GM23248 (cell line): ENCODE measurements at regions not wholly inside any gene's neighbourhood (a gene's known extent, or its start where the extent isn't known, plus 50 kb on each side); places are given as distances from the start of the nearest gene placed in this dataset.

Experiments used
- DNase-seq: peaks from one replicate; pipeline ENCODE4 v3.0.0-alpha.2; 2015
- H2AFZ ChIP-seq: fragments of 200-600 bp; sonication (generic); 2 replicates; pipeline ENCODE4 v1.6.1; 2016; ENCODE audit warnings: antibody characterized with exemption
- H3F3A ChIP-seq: fragments of 200-600 bp; sonication (generic); 2 replicates; pipeline ENCODE4 v1.6.1; 2016; ENCODE audit warnings: mild to moderate bottlenecking, antibody characterized with exemption, mixed run types; ENCODE audit not compliant: insufficient read depth
- H3K27ac ChIP-seq: fragments of 200-600 bp; sonication (generic); 2 replicates; pipeline ENCODE4 v1.5.1; 2016; ENCODE audit warnings: mild to moderate bottlenecking
- H3K27me3 ChIP-seq: fragments of 200-600 bp; sonication (generic); replicated peaks from 2 replicates; pipeline ENCODE4 v1.6.1; 2016; ENCODE audit warnings: mild to moderate bottlenecking; ENCODE audit not compliant: insufficient read depth
- H3K36me3 ChIP-seq: fragments of 200-600 bp; sonication (generic); 2 replicates; pipeline ENCODE4 v1.6.1; 2016; ENCODE audit warnings: low read depth, mild to moderate bottlenecking
- H3K4me1 ChIP-seq: fragments of 200-600 bp; sonication (generic); 2 replicates; pipeline ENCODE4 v1.6.1; 2016; ENCODE audit warnings: mild to moderate bottlenecking; ENCODE audit not compliant: insufficient read depth
- H3K4me2 ChIP-seq: fragments of 200-600 bp; sonication (generic); one replicate; pipeline ENCODE4 v1.6.1; 2016; ENCODE audit warnings: mild to moderate bottlenecking; ENCODE audit not compliant: unreplicated experiment
- H3K4me3 ChIP-seq: fragments of 200-600 bp; sonication (generic); 2 replicates; pipeline ENCODE4 v1.5.1; 2016; ENCODE audit warnings: mild to moderate bottlenecking
- H3K79me2 ChIP-seq: fragments of 200-600 bp; sonication (generic); 2 replicates; pipeline ENCODE4 v1.6.1; 2016; ENCODE audit warnings: mild to moderate bottlenecking; ENCODE audit not compliant: insufficient read depth
- H3K9ac ChIP-seq: fragments of 200-600 bp; sonication (generic); 2 replicates; pipeline ENCODE4 v1.6.1; 2016; ENCODE audit warnings: mild to moderate bottlenecking
- H3K9me2 ChIP-seq: fragments of 200-600 bp; sonication (generic); 2 replicates; pipeline ENCODE4 v1.6.1; 2016; ENCODE audit warnings: mixed run types, mild to moderate bottlenecking, moderate library complexity; ENCODE audit not compliant: insufficient read depth
- H3K9me3 ChIP-seq: fragments of 200-600 bp; sonication (generic); one replicate; pipeline ENCODE4 v1.6.1; 2017; ENCODE audit warnings: low read depth
- H4K20me1 ChIP-seq: fragments of 200-600 bp; sonication (generic); 2 replicates; pipeline ENCODE4 v1.6.0; 2016; ENCODE audit not compliant: insufficient read depth
- EZH2 ChIP-seq: fragments of 200-600 bp; sonication (generic); IDR thresholded peaks from 2 replicates; pipeline ENCODE4 v1.6.1; 2018; ENCODE audit warnings: antibody characterized with exemption, mild to moderate bottlenecking; ENCODE audit not compliant: insufficient read depth, poor library complexity, severe bottlenecking
- EZH2phosphoT487 ChIP-seq: fragments of 200-600 bp; sonication (generic); IDR thresholded peaks from 2 replicates; pipeline ENCODE4 v1.6.1; 2018; ENCODE audit warnings: antibody characterized with exemption, moderate library complexity, mild to moderate bottlenecking, low read depth; ENCODE audit not compliant: insufficient read depth
- WGBS, 2 experiments: methylation state at CpG; one replicate each; pipeline ENCODE4 v1.1.6; 2015 to 2017; ENCODE audit warnings: low lambda C conversion rate in 2 of 2, low coverage in 1 of 2; ENCODE audit errors: missing lambda C conversion rate in 2 of 2; 5-methylcytosine and 5-hydroxymethylcytosine counted together
- in situ Hi-C: fragments of 300-500 bp; cut with MboI; formaldehyde crosslinking; loops from 2 replicates; pipeline ENCODE4 v1.15.0; 2020

GRCh38 chr9:103361906-103362305 lies 366.8 kb downstream of the CYLC2 start:
- in situ Hi-C loops, result no loop called here

GRCh38 chr9:103362986-103363385 lies 367.9 kb downstream of the CYLC2 start:
- Histone ChIP-seq H3K9ac (no peak overlapping the region), H3F3A (no peaks in the 10 kb centered on the region), H2AFZ (no peak overlapping the region), H3K9me2 (no peaks in the 10 kb centered on the region), H3K79me2 (no peaks in the 10 kb centered on the region), H3K27ac (no peak overlapping the region), H3K4me2 (no peak overlapping the region), H3K4me3 (no peak overlapping the region), H3K27me3 (no peaks in the 10 kb centered on the region), H3K36me3 (no peaks in the 10 kb centered on the region), H3K9me3 (no peaks in the 10 kb centered on the region), H3K4me1 (no peaks in the 10 kb centered on the region), H4K20me1 (no peaks in the 10 kb centered on the region)
- TF ChIP-seq EZH2 (no peak), EZH2phosphoT487 (no peak)
- no peak for DNase-seq
- in situ Hi-C loops, result no loop called here

More at GRCh38 chr9:103361906-103362305, 366.8 kb downstream of the CYLC2 start:
- Histone ChIP-seq H3K4me3 (no peak overlapping the region), H3K9ac (no peak overlapping the region), H3F3A (no peaks in the 10 kb centered on the region), H3K36me3 (no peaks in the 10 kb centered on the region), H3K79me2 (no peaks in the 10 kb centered on the region), H3K9me3 (no peaks in the 10 kb centered on the region), H4K20me1 (no peaks in the 10 kb centered on the region), H3K4me2 (no peak overlapping the region), H3K27ac (no peak overlapping the region), H2AFZ (no peak overlapping the region), H3K27me3 (no peaks in the 10 kb centered on the region), H3K9me2 (no peaks in the 10 kb centered on the region), H3K4me1 (no peaks in the 10 kb centered on the region)
- DNase-seq, result no peak
- TF ChIP-seq EZH2phosphoT487 (no peak), EZH2 (no peak)

GRCh38 chr9:103364753-103365152 lies 369.6 kb downstream of the CYLC2 start:
- DNase-seq, result peak; percentile 4
- Histone ChIP-seq H3K9ac (no peak overlapping the region), H3K9me3 (no peaks in the 10 kb centered on the region), H3F3A (no peaks in the 10 kb centered on the region), H3K9me2 (no peaks in the 10 kb centered on the region), H3K79me2 (no peaks in the 10 kb centered on the region), H3K4me2 (no peak overlapping the region), H3K27ac (no peak overlapping the region), H2AFZ (no peak overlapping the region), H3K36me3 (no peaks in the 10 kb centered on the region), H3K27me3 (no peaks in the 10 kb centered on the region), H3K4me3 (no peak overlapping the region), H3K4me1 (no peaks in the 10 kb centered on the region), H4K20me1 (no peaks in the 10 kb centered on the region)
- in situ Hi-C loops, result no loop called here
- 8 to 11% methylated on average over 2 of the region's 2 CpGs for WGBS, 2 experiments
- TF ChIP-seq EZH2 (no peak), EZH2phosphoT487 (no peak)

GRCh38 chr9:103371152-103371551 lies 376.0 kb downstream of the CYLC2 start:
- 59 to 69% methylated on average over 5 of the region's 5 CpGs for WGBS, 2 experiments
- no peak overlapping the region for H3K9ac ChIP-seq

GRCh38 chr9:103372828-103373227 lies 377.7 kb downstream of the CYLC2 start:
- in situ Hi-C loops, result no loop called here
- DNase-seq, result no peak
- H3K36me3 ChIP-seq, result no peaks in the 10 kb centered on the region
- H3K4me2 ChIP-seq, result no peak overlapping the region
- no peaks in the 10 kb centered on the region for H3K79me2 ChIP-seq
- 37 to 39% methylated on average over 4 of the region's 4 CpGs for WGBS, 2 experiments
- no peaks in the 10 kb centered on the region for H4K20me1 ChIP-seq
- TF ChIP-seq EZH2 (no peak), EZH2phosphoT487 (no peak)
- no peaks in the 10 kb centered on the region for H3K4me1 ChIP-seq
- no peaks in the 10 kb centered on the region for H3K27me3 ChIP-seq
- no peak overlapping the region for H2AFZ ChIP-seq
- no peaks in the 10 kb centered on the region for H3F3A ChIP-seq
- H3K27ac ChIP-seq, result no peak overlapping the region
- H3K9ac ChIP-seq, result no peak overlapping the region
- H3K4me3 ChIP-seq, result no peak overlapping the region
- no peaks in the 10 kb centered on the region for H3K9me2 ChIP-seq
- no peaks in the 10 kb centered on the region for H3K9me3 ChIP-seq

More at GRCh38 chr9:103371152-103371551, 376.0 kb downstream of the CYLC2 start:
- DNase-seq, result no peak
- Histone ChIP-seq H3K4me2 (no peak overlapping the region), H4K20me1 (no peaks in the 10 kb centered on the region), H3K27me3 (no peaks in the 10 kb centered on the region), H3F3A (no peaks in the 10 kb centered on the region), H3K9me3 (no peaks in the 10 kb centered on the region), H3K9me2 (no peaks in the 10 kb centered on the region), H3K4me1 (no peaks in the 10 kb centered on the region), H2AFZ (no peak overlapping the region), H3K4me3 (no peak overlapping the region), H3K79me2 (no peaks in the 10 kb centered on the region), H3K27ac (no peak overlapping the region), H3K36me3 (no peaks in the 10 kb centered on the region)
- in situ Hi-C loops, result no loop called here
- no peak for TF ChIP-seq EZH2phosphoT487
- no peak for TF ChIP-seq EZH2
